Ammon's horn (tissue), 1 donor: ENCODE measurements at regions not wholly inside any gene's neighbourhood (a gene's known extent, or its start where the extent isn't known, plus 50 kb on each side); places are given as distances from the start of the nearest gene placed in this dataset.

Experiments used
- DNase-seq: peaks from one replicate; pipeline ENCODE4 v3.0.0-alpha.2; 2016; ENCODE audit warnings: low spot score

DNA sequence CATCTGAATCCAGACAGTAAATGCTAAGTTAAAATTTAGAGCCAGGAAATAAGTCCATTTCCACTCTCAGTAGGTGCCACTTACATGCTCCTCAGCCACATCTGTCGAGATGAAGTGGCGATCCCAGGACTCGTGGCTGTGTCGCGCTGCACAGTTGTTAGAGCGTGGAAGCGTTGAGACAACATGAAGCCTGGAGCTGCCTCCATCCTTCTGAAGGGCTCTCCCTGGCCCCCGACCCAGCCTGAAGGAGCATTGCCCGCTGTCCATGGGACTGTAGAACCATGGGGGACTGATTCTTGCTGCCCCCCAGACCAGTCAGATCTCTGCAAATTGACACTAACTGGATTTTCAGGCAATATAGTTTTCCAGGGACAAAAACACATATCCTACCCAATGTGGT, 58.9 kb downstream of the IRX1 start:
- DNase-seq: no peak

DNA sequence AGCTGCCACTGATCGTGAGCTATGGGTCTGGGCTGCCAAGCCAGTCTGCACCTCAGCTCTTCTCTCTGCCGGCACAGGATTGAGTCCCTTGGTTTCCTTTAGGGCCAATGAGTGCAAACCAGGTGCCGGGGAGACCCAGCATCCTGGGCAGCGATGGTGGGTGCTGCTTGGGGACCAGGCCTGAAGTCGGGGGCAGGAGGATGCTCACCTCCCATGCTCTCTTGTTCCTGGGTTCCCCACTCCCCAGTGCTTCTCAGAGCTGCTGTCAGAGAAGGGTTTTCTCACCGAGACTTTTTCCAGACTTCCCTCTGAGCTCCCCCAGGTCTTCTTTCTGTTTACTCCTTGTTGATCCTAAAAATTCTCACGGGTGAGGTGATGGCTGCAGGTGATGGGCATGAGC, 61.2 kb downstream of the IRX1 start:
- no peak for DNase-seq

DNA sequence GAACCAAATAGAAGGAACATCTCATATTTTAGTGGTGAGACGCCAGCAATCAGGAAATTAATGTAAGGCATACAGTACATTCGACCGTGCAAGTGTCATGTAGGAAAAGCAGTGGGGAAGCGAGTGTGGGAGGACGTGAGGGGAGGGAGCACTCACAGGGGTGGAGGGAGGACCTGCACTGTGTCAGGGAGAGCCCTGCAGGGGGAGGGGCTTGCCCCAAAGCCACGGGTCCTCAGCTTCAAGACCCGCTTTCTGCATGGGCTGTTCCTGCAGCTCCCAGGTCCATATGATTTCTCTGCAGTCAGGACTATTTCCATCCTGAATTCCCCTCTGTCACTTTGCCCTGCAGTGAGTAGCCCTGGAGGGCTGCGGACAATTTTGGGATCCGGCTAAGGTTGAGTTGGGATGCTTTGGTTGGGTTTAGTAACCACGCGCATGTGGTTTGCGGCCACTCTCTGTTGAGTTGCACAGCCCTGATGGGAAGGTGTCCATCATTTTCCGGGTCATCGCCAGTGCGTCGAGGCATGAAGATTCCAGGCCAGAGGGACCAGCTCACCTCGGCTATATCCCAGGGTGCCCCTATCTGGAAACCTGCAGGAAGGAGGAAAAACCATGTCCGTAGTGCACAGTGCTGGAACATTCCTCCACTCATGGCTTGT, 61.9 kb downstream of the IRX1 start:
- no peak for DNase-seq

DNA sequence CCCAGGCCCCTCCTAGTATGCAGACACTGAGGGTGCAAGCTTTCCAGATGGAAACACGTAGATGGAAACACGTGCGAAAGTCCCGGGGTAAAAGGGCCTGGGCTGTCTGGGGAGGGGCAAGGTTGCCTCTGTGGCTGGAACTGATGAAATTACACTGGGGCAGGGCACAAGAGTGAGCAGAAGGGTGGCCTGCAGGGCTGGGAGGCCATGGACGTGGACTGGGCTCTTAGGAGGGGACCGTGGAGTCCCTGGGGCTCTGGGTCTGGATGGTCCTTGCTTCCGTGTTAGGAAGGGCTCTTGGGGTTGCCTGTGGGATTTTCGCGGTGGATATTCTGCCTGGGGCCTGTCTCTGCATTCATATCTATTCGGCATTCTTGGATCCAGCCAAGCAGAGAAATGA, 63.3 kb downstream of the IRX1 start:
- DNase-seq: no peak

DNA sequence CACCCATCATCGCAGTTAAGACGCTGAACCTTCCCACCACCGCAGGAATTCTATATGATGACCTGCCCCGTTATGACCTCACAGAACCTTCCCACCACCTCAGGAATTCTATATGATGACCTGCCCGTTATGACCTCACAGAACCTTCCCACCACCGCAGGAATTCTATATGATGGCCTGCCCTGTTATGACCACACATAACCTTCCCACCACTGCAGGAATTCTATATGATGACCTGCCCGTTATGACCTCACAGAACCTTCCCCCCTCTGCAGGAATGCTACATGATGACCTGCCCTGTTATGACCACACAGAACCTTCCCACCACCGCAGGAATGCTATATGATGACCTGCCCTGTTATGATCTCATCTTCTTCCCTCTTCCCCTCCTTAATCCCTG, 64.3 kb downstream of the IRX1 start:
- no peak for DNase-seq

DNA sequence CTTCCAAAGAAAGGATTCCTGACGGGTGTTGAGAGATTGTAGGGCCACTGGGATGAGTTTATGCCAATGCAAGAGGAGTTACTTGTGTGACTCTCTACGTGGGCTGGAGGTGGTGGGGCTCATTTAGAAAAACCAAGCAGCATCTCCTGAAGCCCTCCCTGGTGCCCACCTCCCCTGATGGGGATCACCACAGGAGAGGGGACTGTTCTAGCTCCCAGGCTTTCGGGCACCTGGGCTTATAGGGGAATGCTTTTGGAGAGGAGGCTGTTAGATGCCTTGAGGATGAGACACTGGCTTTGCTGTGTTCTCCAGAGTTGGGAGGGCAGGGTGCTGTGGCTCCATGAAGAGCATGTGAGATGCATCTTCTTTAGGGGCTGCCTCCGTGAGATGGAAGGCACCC, 65.0 kb downstream of the IRX1 start:
- no peak for DNase-seq

DNA sequence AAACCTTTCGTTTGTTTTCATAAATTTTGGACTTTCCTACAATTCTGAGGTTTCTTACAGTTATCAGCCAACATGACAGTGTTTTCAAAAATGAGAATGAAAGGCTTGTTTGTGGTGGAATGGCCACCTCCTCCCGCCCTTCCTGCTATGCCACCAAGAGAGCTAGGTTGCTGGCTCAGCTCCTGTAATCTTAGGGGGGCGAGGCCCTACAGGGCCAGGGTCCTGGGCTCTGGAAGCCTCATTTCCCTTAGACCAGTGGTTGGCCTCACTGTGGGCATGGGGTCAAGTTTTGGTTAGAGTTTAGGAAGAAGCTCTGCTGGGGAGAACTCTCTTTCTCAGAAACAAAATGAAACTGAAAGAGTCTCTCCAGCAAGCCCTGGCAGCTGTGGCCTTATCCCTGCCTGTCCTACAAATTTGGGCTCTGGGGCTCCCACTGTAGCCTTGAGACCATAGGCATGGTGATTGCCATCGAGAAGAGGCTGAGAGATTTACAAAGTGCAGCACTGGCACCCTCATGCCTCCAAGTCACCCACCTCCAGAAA, 66.2 kb downstream of the IRX1 start:
- DNase-seq: no peak

DNA sequence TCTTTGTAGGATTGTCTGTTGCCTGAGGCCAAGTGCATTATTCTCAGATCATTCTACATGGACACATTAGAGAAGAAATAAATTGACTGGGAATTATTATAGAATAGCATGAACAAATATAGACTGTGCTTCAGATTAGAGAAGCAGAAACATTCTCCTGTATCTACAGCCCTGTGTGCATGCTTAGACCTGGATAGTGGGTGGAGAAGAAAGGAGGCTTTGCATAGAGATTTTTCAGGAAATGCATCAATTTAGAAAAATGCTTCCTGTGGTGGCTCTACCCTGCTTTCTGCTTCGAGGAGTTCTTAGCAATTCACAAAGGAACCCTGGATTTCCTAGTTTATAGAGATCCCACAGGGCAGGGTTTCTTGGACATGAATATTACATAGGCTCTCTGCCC, 66.7 kb downstream of the IRX1 start:
- DNase-seq: no peak

DNA sequence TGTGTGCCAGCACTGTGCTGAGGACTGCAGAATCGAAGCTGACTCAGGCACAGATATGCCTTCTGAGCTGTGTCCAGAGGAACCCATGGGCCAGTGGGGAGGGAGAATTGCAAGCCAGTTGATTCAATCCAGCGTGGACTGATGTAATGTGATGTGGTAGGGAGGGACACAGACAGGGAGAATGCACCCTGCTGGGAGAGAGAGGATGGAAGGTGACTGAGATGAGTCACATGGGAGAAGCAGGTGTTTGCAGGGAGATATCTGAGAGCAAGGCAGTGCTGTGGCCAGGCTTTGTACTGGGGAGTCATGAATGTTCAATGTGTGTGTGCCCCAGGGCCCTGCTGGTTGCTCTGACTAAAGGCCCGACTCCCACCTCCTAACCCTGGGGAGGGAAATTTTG, 75.7 kb downstream of the IRX1 start:
- DNase-seq: no peak

DNA sequence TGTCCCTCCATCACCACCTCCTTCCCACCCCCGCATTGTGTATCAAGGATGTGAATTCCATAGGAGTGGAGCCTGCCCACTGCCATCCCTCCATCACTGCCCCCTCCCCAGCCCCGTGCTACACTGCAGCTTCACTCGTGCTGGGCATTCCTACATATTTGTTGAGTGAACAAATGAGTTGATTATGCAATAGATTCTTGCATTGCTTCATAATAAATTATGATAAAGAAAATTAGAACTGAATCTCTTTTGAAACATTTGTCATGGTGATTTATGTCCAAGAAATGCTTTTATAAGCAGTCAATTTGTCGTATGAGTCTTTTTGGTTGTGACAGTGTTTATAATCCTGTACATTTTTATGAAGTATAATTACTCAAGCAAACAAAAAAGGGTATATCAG, 83.2 kb downstream of the IRX1 start:
- DNase-seq: no peak

DNA sequence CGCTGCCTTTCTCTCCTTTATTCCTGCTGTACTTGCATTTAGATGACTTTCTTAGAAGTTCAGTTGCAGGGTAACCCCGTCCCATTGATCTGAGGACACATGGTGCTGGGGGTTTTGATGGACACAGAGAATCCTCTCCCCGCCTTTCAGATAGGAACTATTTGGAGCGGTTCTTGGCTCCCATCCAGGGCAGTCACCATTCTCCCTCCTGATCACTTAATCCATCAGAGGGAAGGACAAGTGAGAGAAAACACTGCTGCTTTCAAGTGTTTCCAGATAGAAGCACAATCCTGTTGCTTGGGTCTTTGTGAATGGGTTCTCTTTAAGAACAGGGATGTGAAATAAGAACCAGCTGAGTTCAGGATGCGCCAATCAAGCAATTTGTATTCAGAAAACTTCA, 85.2 kb downstream of the IRX1 start:
- DNase-seq: no peak

DNA sequence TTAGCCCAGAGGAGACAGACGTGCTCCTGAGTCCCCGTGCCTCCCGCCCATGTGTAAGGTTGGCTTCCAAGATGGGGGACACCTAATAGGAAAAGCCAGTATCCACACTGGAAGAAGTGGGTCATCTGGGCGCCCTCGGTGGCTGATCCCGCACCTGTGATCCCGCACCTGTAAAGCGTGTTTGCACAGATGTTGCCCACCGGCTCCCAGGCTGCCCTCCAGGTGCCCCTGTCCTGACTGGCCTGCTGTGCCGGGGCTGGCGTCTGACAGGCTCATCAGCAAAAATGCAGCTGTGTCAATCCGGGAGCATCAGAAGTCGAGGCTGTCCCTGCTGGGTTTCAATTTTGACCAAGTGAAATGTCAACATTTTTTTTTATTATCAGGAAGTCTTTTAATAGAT, 88.5 kb downstream of the IRX1 start:
- no peak for DNase-seq

DNA sequence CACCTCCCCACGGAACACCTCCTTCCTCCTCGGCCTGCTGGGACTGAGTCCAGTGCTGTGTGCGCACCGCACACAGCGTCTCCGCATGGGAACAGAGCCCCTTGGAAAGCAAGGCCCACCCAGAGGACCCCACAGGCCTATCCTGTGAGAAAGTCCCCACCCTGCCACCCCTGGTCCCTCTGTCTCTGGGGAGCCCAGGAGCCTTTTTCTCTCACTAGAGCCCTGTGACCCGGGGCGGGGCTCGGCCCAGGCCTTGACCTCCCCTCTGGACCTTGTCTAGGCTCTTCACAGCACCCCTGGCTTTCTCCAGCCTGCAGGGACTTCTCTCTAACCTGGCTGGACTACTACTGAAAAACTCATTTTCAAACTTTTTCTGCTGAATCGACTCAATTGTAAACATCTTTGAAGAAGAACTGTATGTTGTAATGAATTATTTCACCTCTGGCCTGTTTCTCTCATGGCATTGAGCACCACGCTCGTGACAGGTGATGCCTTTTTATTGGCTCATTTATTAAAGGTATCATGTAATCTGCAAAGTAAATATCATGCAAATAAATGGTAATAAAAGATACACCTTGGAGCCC, 89.2 kb downstream of the IRX1 start:
- no peak for DNase-seq

DNA sequence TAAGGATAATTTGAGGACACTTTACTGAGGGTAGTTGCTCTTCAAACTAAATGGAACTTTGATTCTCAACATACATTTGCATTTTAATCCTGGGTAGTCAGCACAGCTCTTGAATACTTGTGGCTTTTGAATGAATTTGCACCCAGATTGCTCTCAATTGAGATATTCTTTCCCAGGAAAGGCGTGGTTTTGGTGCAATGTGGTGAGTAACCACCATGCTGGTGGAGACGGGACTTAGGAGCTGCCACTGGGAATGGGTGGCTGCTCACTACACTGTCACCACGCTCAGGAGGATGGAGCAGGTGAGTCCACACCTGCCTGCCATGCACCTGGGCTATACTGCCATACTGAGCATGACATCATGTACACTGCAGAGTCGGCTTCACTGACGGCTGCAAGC, 99.2 kb downstream of the IRX1 start:
- no peak for DNase-seq

DNA sequence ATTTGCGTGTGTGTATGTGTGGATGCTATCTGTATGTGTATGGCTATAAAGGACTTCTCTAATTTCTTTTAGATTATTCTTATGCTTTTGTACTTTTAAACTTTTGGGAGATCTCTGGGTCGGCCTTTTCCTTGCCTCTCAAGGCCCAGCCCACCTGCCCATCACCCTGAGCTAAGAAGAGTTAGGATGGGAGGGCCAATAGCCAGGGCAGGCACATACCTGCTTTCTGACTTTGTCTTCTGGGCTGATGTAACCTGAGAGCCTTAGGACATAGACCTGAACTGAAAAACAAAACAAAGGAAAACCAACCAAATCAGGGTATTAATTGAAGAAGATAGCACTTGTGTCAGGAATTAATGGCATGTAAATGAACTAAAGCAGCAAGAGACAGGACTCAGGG, 100.2 kb downstream of the IRX1 start:
- DNase-seq: no peak

DNA sequence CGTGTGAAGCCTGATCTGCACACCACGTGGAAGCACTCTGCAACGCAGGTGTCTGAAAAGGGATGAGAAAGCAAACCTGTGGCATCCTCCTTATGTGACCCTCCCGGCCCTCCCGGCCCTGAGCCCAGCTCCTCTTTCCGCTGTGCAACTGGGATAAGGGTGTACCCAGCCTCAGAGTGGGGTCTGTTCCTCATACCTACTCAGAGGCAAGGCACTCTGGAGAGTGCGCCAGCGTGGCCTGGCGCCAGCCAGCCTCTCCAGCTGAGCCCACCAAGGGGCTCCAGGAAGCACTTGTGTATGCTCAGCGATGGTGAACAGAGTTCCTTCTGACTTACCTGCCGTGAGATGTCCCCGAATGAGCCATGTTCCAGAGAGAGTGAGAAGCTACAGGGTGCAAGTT, 102.8 kb downstream of the IRX1 start:
- DNase-seq: no peak

DNA sequence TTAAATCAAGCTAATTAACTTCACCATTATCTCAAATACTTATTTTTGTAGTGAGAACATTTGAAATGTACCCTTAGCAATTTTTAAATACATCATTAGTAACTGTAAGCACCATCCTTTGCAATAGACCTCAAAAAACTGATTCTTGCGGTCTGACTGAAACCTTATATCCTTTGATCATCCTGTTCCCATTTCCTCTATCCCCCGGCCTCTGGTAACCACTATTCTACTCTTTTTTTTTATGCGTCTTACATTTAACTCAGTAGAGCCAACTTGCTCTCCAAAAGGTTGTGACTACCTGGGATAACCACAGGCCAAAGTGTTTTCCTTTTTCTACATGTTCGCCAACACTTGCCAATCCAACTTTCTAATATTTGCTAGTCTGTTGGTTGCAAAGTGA, 106.1 kb downstream of the IRX1 start:
- no peak for DNase-seq

DNA sequence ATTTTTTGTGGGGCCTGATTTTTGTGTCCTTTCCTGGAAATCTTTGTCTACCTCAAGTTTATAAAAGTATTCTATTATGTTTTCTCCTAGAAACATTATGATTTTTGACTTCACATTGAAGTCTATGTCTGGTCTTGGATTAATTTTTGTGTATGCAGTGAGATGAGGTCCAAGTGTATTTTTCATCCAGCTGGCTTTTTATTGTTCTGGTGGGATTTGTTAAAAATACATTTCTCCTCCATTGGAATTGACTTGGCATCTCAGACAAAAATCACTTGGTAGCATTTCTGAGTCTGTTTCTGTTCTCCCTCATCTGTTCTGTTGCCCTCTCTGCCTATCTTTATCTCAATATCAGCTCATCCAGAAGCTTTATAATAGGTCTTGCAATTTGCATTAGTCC, 109.0 kb downstream of the IRX1 start:
- DNase-seq: no peak

DNA sequence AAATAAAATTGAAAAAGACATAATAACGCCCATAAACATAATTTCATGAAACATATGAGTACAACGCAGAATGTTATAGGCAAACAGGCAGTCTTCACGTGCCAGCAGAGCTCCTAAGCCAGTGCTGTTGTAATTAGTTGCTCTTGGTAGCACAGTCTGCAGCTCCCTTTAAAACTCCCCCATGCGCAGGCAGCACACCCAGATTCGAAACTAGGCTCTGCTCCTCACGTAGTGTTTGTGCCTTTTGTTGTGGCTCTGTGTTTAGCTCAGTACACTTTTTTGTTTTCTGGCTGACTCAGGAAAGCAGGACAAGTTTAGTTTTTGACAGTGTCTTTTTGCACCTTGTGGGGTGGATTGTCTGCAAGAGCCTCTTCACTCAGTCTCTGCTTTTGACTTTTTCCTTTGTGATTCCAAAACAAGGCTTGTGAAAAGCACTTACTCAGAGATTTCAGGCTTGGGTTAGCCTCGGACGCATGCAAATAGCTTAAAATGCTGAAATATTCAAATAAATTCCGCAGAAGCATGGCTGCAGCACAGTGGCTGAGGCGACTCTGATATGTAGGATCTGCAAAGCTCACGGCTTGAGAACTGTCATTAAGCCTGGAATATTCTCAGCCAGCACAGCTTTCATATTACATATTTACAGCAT, 113.6 kb downstream of the IRX1 start:
- DNase-seq: no peak

DNA sequence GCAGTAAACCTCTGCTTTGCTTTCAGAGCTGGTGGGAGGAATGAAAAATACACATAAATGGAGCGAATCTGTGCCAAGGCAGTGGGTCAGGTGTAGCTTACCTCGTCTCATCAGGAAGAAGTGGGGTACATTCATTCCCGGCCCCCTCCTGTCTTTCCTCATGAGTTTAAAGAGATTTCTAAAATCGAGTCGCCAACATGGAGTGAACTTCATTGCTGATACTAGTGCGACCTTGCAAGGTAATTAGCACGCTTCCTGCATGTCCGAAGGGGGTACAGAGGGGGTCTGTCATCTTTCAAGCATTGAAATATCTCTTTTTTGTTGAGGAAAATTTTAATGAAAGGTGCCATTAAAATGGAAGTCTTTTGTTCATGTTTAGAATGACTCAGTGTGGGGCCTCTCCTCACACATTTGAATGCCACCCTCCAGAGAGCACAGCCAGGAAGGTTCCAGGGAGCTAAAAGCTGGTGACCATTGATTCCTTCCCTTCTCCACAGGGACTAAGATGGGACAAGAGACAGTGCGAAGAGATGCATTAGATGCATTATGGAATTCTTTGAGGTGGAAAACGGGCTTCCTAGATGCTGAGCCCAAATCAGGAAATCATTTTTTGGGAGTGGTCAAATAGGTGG, 114.2 kb downstream of the IRX1 start:
- no peak for DNase-seq

DNA sequence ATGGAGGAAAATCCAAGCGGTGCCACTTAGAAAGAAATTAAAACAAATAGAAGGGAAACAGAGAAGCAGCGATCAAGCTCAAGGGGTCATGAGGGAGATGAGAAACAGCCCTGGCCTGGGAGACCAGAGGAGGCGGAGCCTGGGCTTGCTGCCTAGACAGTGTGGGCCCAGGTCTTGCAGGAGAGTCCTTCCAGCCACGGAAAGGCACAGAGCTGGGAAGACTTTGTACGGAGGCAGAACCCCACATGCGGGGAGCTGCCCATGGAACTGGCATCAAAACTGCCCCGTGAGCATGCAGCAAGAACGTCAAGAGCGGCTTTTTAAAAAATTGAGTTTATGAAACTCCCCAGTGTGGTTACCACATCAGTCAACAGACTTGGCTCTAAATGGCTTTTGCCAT, 119.4 kb downstream of the IRX1 start:
- no peak for DNase-seq

DNA sequence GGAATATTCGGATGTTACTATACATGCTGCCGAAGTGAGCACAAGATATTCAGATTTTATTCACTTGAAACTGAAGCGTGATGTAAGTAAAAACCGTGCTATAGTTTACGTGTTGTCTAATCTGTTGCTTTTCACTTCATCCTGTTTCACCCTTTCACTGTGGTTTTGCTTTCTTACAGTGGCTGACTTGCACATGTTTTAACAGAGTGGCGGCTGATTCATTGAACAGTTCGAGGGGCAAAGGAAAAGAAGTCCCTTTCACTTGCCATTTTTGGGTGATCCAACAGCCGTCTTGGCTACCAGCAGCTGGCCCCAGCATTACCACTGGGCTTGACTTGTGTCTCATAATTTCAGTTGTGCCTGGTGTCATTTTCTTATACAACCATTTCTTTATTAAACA, 134.0 kb downstream of the IRX1 start:
- no peak for DNase-seq

DNA sequence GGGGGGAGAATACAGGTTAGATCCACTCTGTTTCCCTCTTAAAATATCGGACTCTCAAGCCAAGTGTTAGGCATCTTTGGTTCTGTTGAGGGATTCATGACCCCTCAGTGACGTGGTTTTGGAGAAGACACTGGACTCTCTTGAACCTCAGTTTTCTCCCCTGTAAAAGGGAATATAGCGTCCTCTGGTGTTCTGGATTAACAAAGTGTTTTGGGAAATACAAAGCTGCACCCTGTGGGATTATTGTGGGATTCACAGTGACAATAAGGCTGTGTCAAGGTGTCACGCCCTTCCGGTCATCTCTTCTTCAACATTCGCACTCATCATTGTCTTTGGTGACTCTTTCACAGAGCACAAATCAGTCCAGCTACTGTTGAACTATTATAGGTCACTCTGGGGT, 139.0 kb downstream of the IRX1 start:
- DNase-seq: no peak
